Natural killer cell treated with Interleukin-12 subunit alpha and Interleukin-12 subunit beta and Interleukin-15 and Interleukin-18, amount 100 ng/mL, for 72 hours (primary cell): ENCODE measurements at regions not wholly inside any gene's neighbourhood (a gene's known extent, or its start where the extent isn't known, plus 50 kb on each side); places are given as distances from the start of the nearest gene placed in this dataset.
A peak's percentile ranks its signal among the peaks of the same experiment; 100 is the strongest.
"Not testable (repeated sequence)": the region's sequence is repeated elsewhere in the genome, so short reads cannot be mapped to it uniquely, and the experiment has no call there.

Source experiments
- ATAC-seq, 2 donors: fragments of 150-1000 bp; cut with Tn5 transposase in 1 of 2; sonication (Bioruptor Pico), chemical (Tn5 transposase) in 1 of 2; 2 replicates each; pipeline ENCODE4 v1.10.0; 2021
- DNase-seq: peaks from one replicate; pipeline ENCODE4 v3.0.0; 2022; ENCODE audit warnings: low spot score
- H3K27ac Mint-ChIP-seq, 2 donors: 1 replicate in 1 of 2; 2 replicates in 1 of 2; pipeline ENCODE4 v1.8.0; 2022; ENCODE audit warnings: mixed read lengths in 2 of 2, mild to moderate bottlenecking in 1 of 2, moderate library complexity in 1 of 2
- H3K27me3 Mint-ChIP-seq, 2 donors: 1 replicate in 1 of 2; 2 replicates in 1 of 2; pipeline ENCODE4 v1.8.0; 2022; ENCODE audit warnings: mixed read lengths in 2 of 2
- H3K36me3 Mint-ChIP-seq: one replicate; pipeline ENCODE4 v1.8.0; 2022; ENCODE audit warnings: mixed read lengths
- H3K4me1 Mint-ChIP-seq, 2 donors: 1 replicate in 1 of 2; 2 replicates in 1 of 2; pipeline ENCODE4 v1.8.0; 2022; ENCODE audit warnings: low read depth in 2 of 2, mixed read lengths in 2 of 2, mild to moderate bottlenecking in 1 of 2
- H3K4me3 Mint-ChIP-seq: one replicate; pipeline ENCODE4 v1.8.0; 2022; ENCODE audit warnings: mixed read lengths
- H3K9me3 Mint-ChIP-seq: 2 replicates; pipeline ENCODE4 v1.8.0; 2022; ENCODE audit warnings: mixed read lengths

DNA sequence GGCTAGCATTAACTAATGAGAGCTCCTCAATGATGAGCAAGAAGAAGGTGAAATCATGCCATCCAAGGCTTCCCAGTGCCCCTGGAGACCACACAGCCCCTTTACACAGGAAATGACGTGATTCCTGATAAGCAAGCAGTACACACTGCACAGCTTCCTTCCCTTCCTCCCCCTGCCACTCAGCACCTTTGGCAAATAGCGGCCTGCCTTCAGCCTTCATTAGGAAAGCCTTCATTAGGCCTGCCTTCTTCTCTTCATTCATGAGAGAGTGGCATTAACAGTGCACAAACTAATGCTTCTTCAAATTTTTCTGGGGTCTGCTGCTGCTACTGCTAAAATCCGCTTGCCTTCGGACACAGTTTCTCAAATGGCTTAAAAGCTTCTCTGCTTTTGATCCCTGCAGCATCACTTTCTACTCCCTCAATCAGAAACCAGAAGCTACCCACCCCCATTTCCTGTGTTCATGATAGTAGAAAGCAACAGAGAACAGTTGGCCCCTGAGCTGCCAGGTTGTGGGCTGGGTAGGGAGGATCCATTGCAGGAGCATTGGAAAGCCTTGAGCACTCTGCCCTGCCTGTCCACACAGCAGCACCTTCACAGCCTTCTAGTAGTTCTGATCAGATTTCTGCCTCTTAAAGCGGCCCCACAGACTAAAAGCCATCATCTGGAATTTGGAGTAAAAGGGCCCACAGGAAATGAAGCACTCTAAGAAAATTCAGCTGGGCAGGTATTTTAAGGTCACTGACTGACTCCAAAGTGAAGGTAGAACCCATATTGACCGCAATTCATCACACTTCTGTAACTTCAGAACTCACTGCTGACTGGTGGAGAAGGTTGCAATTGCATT lies 103.8 kb upstream of the ETV6 start:
- peak overlapping the region; percentile 82 to 86 for H3K27ac Mint-ChIP-seq
- no peaks in the 10 kb centered on the region for H3K9me3 Mint-ChIP-seq
- DNase-seq = no peak
- H3K27me3 Mint-ChIP-seq = peaks cover 0 to 10% of the 10 kb centered on the region in 2 donors
- peaks cover 18 to 23% of the 10 kb centered on the region in 2 donors for H3K4me1 Mint-ChIP-seq
- no peaks in the 10 kb centered on the region for H3K36me3 Mint-ChIP-seq
- peak overlapping the region; percentile 83 for H3K4me3 Mint-ChIP-seq
- ATAC-seq = peak; percentile 73 to 80

DNA sequence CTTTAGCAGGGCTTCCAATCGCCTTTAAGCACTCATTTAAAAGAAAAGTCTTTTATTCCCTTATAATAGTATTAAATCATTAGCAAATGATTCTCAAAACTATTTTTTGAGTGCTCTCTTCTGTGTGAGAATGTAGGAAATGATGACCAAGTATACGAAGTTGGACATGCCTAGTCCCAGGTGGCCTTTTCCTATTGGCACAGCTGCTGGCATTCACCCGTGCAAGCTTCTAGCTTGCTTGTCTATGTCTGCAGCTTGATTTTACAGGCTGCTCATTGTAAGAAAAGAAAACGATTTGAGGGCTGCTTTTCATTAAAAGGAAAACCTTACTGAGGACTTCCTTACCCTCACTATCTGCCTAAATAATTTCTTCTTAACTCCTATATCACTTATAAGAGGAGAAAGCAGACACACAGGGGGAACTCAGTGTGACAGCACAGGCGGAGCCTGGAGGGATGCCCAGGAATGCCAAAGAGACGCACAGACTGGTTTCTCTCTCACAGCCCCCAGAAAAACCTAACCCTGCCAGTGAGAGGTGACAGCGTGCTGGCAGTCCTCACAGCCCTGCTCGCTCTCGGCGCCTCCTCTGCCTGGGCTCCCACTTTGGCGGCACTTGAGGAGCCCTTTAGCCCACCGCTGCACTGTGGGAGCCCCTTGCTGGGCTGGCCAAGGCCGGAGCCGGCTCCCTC lies 102.7 kb upstream of the ETV6 start:
- not testable (repeated sequence) for ATAC-seq, H3K27me3 Mint-ChIP-seq
- H3K4me1 Mint-ChIP-seq = peaks cover 17 to 20% of the 10 kb centered on the region in 2 donors

DNA sequence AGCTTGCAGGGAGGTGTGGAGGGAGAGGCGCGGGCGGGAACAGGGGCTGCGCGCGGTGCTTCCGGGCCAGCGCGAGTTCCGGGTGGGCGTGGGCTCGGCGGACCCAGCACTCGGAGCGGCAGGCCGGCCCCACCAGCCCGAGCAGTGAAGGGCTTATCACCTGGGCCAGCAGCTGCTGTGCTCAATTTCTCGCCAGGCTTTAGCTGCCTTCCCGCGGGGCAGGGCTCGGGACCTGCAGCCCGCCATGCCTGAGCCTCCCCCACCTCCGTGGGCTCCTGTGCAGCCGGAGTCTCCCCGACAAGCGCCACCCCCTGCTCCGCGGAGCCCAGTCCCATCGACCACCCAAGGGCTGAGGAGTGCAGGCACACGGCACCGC lies 102.2 kb upstream of the ETV6 start:
- Mint-ChIP-seq H3K4me3 (peak overlapping the region; percentile 83), H3K27ac (peak overlapping the region in 1 of 2 donors; percentile 55), H3K4me1 (peaks cover 17 to 20% of the 10 kb centered on the region in 2 donors)
- DNase-seq, H3K9me3 Mint-ChIP-seq, H3K36me3 Mint-ChIP-seq, H3K27me3 Mint-ChIP-seq, ATAC-seq: not testable (repeated sequence)

More for the DNA sequence above, 102.7 kb upstream of the ETV6 start:
- not testable (repeated sequence) for DNase-seq, H3K36me3 Mint-ChIP-seq, H3K9me3 Mint-ChIP-seq
- Mint-ChIP-seq H3K27ac (peak overlapping the region in 1 of 2 donors; percentile 86), H3K4me3 (peak overlapping the region; percentile 83)

DNA sequence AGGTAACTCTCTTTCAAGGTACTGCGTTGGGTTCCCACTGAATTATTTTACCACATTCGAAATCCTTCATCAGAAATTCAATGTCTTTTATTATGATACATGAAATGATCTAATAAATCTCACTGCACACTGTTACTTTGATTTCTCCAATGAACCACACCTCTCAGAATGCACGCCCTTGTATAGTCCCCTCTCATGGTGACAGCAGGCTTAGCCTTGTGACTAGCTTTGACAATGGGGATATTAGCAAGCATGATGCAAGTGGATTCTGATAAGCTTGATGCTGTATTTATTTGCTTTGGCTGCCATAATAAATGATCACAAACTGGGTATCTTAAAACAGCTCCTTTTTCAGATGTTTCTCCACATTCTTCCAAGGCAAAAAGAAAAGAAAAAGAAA lies 100.4 kb upstream of the ETV6 start:
- Mint-ChIP-seq H3K4me1 (peaks cover 17 to 26% of the 10 kb centered on the region in 2 donors), H3K4me3 (no peak overlapping the region), H3K36me3 (no peaks in the 10 kb centered on the region), H3K9me3 (no peaks in the 10 kb centered on the region), H3K27me3 (peaks cover 9 to 20% of the 10 kb centered on the region in 2 donors), H3K27ac (no peak overlapping the region)
- ATAC-seq = no peak
- DNase-seq = no peak

DNA sequence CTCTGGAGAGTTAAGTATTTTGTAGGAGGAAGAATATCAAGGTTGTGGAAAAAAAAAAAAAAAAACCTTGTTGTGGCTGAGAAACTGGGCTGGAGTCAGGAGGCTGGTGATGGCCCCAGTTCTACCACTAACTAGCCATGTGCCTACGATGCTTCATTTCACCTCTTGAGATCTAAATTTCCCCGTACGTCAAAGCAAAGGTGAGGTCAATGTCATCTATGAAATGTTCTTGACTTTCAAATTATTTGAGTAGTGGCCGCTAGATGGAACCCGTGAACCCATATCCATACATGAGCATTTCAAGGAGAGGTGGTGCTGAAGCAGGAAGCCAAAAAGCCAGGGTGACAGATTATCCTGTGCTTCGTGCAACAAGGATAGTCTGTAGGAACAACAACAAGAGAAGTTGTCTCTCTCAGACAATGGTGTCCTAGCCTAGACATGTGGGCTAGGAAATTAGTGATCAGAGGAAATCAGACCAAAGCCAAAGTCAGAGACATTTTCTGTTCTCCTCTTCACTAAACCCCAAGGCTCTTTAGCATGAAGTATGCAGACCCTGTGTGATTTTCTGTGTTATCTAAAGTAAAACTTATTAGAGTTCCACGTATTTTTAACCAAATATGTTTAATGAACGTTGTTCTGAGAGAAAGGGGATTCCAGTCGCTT lies 95.5 kb upstream of the ETV6 start:
- Mint-ChIP-seq H3K4me1 (peaks cover 4 to 7% of the 10 kb centered on the region in 2 donors), H3K4me3 (no peak overlapping the region), H3K27me3 (peaks cover 23 to 36% of the 10 kb centered on the region in 2 donors), H3K27ac (no peak overlapping the region), H3K36me3 (no peaks in the 10 kb centered on the region), H3K9me3 (no peaks in the 10 kb centered on the region)
- DNase-seq (no peak), ATAC-seq (no peak)

DNA sequence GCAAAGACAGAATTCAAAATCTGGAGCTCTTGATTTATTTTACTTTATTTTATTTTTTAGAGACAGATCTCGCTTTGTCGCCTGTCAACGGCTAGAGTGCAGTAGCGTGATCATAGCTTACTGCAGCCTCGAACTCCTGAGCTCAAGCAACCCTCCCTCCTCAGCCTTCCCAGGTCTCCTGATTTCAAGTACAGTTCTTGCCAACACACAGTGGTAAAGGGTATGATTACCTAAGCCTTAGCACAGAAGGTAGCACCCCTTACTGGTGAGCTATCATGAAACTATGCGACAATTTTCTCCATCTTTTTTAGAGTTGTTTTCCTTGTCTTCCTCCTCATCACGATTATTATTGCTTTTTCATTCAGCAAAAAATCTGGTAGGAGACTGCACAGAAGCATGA lies 94.3 kb upstream of the ETV6 start:
- DNase-seq (no peak), ATAC-seq (no peak)
- Mint-ChIP-seq H3K27me3 (peaks cover 27 to 33% of the 10 kb centered on the region in 2 donors), H3K27ac (no peak overlapping the region), H3K36me3 (no peaks in the 10 kb centered on the region), H3K9me3 (no peaks in the 10 kb centered on the region), H3K4me3 (no peak overlapping the region), H3K4me1 (peaks cover 4 to 7% of the 10 kb centered on the region in 2 donors)

DNA sequence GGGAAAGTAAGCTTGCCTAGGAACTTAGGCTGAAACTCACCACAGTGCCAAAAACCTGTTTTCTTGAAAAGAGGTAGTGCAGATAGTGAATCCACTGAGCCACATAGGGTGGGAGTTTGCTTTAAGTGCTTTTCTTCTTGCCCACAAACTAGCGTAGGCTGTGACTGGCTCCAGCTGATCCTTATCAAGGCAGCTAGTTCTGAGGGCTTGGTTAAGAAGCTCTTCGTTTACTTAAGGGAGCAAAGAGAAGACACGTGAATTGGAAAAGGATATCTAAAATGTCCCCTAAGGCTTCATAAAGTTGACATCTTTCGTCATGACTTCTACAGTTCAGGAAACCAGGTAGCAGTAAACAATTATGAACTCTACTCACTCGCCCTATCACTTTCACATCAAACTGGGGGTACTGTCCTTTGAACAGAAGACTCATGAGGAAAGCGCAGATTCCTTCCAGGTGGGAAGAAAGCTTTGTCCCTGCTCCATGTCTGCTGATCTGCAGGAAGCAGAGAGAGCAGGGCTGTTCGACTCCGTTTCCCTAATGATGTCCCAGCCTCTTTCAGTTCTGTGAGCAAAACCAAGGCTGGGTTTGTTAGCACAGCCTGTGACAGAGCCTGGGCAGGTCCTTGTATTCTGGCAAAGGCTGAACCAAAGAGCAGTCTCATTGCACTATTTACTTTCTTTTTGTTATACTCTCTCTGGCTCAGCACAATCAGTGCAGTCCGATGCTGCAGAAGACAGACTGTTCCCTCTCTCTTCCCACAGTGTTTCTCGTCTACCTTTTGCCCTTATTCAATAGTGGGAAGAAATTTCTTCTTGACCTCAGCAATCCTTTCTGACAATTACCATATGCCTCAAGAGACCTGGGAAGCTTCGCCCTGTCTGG lies 93.5 kb upstream of the ETV6 start:
- ATAC-seq (no peak), DNase-seq (no peak)
- peaks cover 27% of the 10 kb centered on the region in 2 donors for H3K27me3 Mint-ChIP-seq
- no peak overlapping the region for H3K27ac Mint-ChIP-seq
- H3K36me3 Mint-ChIP-seq = no peaks in the 10 kb centered on the region
- H3K9me3 Mint-ChIP-seq = no peaks in the 10 kb centered on the region
- no peak overlapping the region for H3K4me3 Mint-ChIP-seq
- H3K4me1 Mint-ChIP-seq = peaks cover 4 to 7% of the 10 kb centered on the region in 2 donors

DNA sequence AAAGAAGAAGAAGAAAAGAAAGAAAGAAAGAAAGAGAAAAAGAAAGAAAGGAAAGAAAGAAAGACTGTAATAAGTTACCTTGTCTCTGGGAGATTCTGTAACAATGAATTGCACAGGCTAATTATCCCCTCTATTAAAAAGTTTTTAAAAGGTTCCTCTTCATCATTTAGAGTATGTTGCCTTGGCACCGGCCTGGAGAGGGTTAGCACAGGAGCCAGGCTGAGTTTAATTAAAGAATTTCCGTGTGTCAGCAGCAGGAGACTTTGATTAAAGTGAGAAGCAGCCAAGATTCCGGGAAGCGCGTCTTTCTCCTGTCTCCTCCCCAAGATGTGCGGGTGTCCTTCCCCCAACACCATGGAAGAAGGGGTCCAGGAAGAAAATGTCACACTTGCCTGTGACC lies 92.8 kb upstream of the ETV6 start:
- no peak overlapping the region for H3K4me3 Mint-ChIP-seq
- peaks cover 4 to 7% of the 10 kb centered on the region in 2 donors for H3K4me1 Mint-ChIP-seq
- ATAC-seq = no peak
- H3K36me3 Mint-ChIP-seq = no peaks in the 10 kb centered on the region
- no peak overlapping the region for H3K27ac Mint-ChIP-seq
- H3K27me3 Mint-ChIP-seq = peaks cover 27% of the 10 kb centered on the region in 2 donors
- DNase-seq = no peak
- no peaks in the 10 kb centered on the region for H3K9me3 Mint-ChIP-seq

DNA sequence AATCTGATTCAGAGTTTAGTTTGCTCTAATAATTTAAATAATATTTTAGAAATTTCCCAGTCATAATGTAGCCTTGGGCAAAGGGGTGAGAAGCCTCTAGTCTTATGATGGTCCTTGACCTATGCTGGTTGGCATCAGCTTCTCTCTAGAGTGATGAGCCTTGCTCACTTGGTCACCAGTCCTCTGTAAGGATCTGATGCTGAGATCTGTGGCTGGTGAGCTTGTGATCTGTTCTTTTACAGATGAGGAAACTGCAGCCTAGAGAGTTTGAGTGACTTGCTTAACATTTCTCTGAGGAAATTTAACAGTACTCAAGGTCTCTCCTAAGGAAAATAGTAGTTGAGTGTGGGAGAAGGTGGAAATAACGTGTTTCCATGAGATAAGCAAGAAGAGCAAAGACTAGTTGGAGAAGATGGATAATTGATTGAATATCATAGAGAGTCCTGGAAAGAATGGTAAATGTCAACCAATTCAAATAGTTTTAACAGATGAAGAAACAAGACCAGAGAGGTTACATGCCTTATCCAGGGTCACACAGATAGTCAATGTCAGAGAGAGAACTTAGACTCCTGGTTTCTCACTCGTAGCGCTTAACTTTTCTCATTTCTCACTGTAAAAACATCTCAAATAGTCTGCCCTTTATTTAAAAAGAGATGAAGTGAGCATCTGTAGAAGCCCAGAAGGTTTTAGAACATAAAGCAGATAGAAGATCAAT lies 89.7 kb upstream of the ETV6 start:
- no peak overlapping the region for H3K27ac Mint-ChIP-seq
- no peaks in the 10 kb centered on the region for H3K4me1 Mint-ChIP-seq
- H3K4me3 Mint-ChIP-seq = no peak overlapping the region
- H3K36me3 Mint-ChIP-seq = no peaks in the 10 kb centered on the region
- no peaks in the 10 kb centered on the region for H3K9me3 Mint-ChIP-seq
- DNase-seq = no peak
- H3K27me3 Mint-ChIP-seq = peaks cover 13 to 17% of the 10 kb centered on the region in 2 donors
- ATAC-seq = no peak

DNA sequence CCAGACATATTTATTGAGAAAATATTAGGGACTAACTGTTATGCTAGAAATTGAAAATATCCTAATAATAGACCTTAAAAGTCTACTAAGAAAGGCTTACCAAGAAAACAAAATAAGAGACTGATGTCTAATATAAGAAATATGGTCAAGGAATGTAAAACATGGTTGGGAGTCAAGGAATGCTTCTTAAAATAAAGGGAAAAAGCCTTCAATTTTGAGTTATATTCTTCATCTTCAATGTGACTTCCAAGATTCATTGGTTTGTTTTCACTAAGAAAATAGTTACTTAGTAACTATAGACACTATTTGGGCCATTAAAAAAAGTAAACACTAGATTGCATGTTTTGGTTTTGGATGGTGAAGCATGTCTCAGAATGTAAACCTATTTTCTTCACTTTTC lies 88.1 kb upstream of the ETV6 start:
- H3K4me3 Mint-ChIP-seq = no peak overlapping the region
- H3K27me3 Mint-ChIP-seq = peaks cover 7 to 12% of the 10 kb centered on the region in 2 donors
- no peaks in the 10 kb centered on the region for H3K36me3 Mint-ChIP-seq
- no peak for DNase-seq
- no peak overlapping the region for H3K27ac Mint-ChIP-seq
- no peak for ATAC-seq
- no peaks in the 10 kb centered on the region for H3K9me3 Mint-ChIP-seq
- H3K4me1 Mint-ChIP-seq = no peaks in the 10 kb centered on the region

DNA sequence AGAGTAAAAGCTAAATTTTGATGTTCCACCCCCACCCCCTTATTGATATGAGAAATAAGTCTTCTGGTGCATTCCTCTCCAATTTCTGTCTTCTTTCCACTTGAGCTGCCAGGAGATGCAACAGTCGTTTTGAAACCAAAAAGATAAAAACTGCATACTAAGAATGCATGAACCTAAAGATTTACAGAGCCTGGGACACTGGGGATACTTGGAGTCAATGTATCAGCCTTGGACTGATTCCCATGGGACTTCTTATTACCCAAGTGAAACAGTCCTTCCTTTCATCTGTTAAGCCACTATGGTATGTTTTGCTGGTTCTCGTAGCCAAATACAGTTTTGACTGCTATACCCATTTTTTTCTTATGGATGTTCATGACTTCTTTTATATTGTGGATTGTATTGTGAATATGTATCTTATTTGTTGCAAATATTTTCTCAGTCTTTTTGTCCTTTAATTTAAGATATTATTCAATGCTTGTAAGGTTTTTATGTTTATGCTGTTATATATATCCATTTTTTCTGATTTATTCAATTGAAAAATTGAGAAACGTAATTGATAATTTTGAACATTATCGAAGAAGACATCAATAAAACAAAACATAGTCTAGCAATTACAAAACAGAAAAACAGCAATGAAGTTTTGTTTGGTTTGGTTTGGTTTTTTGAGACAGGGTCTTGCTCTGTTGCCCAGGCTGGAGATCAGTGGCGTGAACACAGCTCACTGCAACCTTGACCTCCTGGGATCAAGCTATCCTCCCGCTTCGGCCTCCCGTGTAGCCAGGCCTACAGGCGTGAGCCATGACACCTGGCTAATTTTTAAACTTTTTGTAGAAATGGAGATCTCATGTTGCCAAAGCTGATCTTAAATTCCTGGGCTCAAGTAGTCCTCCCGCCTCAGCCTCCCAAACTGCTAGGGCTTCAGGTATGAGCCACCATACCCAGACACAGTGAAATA lies 85.4 kb upstream of the ETV6 start:
- ATAC-seq = no peak
- H3K4me1 Mint-ChIP-seq = no peaks in the 10 kb centered on the region
- no peaks in the 10 kb centered on the region for H3K36me3 Mint-ChIP-seq
- H3K9me3 Mint-ChIP-seq = no peaks in the 10 kb centered on the region
- H3K27me3 Mint-ChIP-seq = peaks cover 0 to 3% of the 10 kb centered on the region in 2 donors
- no peak overlapping the region for H3K27ac Mint-ChIP-seq
- H3K4me3 Mint-ChIP-seq = no peak overlapping the region
- DNase-seq = no peak
